ENCODE measurements at regions not wholly inside any gene's neighbourhood (a gene's known extent, or its start where the extent isn't known, plus 50 kb on each side); places are given as distances from the start of the nearest gene placed in this dataset.

GRCh38 chr1:81044708-81045107 lies 756.0 kb upstream of the ADGRL2 start:
- no peak for DNase-seq (ENCODE audit: low read depth in 2 of 3, low spot score in 2 of 3)

GRCh38 chr1:81042225-81042624 lies 758.5 kb upstream of the ADGRL2 start:
- DNase-seq (ENCODE audit: low read depth in 2 of 3, low spot score in 2 of 3), result no peak

- no peak for DNase-seq (ENCODE audit: low read depth in 2 of 3, low spot score in 2 of 3)
Measured at GRCh38 chr1:81034291-81034690, 766.4 kb upstream of the ADGRL2 start.

DNA sequence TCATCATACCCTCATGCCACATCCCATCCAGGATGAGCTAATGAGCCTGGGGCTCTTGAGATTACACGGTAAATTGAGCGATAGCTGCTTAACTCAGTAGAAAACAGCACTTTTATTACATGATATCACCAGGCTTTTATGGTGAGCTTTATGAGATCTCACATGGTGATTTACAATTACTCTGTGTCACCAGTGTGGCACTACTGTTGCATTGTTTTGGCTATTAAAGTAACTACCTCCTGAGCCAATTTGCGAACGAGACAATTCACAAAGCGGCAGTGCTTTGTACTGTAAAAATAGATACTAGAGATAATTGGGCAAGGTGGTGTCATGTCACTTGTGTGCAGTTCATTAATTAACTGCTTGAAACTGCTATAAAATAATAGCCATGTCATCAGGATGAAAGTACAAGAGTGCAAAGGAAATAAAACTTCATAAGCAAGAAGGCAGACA lies 767.7 kb upstream of the ADGRL2 start:
- DNase-seq (ENCODE audit: low read depth in 2 of 3, low spot score in 2 of 3), result no peak

GRCh38 chr1:81032374-81032773 lies 768.4 kb upstream of the ADGRL2 start:
- no peak for DNase-seq (ENCODE audit: low read depth in 2 of 3, low spot score in 2 of 3)

DNA sequence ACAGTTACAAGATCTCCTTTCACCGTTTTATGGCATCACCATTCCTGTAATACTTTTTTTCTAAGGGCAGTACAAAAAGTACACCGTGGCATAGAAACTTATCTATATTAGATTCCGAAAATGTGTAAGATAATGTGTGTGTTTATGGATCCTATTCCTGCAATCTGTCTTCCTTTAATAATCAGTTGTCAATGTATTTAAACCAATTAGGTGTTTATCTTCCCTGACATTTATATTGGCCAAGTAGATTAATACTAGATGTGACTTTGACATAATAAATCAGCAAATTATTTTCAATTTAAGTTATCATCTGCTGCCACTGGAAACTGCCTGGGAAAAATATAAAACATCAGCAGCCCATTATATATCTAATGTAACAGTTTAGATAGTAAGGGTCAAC lies 770.3 kb upstream of the ADGRL2 start:
- DNase-seq (ENCODE audit: low read depth in 2 of 3, low spot score in 2 of 3), result no peak

DNA sequence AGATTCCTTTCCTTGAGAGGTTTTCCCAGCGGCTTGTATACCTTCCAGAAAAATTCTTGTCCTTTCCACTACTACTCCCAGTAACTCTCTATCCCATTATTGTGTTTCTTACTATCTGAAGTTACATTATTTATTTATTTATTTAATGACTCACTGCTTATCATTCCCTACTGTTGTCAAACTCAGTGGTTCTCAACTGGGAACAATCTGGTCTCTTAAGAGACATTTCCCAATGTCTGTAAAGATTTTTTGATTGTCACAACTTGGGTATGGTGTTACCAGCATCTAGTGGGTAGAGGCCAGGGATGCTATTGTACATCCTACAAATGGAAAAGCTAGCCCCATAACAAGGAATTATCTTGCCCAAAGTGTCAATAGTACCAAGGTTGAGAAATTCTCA lies 771.5 kb upstream of the ADGRL2 start:
- no peak for DNase-seq (ENCODE audit: low read depth in 2 of 3, low spot score in 2 of 3)

DNA sequence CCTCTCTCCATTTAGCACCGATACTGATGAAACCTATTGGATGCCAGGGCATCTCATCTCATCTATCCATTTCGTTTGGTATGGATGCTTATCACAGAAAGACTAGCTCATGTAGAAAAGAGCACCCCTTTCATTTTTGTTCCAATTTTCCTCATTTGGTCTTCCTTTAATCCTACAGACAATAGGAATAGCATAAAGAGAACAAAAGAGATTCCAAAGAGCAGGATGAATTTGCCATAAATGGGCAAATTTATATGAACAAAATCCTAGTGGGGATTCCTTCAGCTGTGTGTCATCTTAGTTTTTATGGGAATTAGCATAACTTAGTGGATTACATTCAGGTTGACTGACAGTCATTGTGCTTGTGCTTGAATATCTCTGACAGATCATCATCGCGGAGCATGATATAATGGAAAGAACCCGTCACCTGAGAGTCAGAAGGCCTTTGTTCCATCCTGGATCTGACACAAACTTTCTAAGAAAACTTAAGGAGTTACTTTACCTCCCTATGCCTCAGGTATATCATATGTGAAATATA lies 777.5 kb upstream of the ADGRL2 start:
- no peak for DNase-seq (ENCODE audit: low read depth in 2 of 3, low spot score in 2 of 3)

- no peak for DNase-seq (ENCODE audit: low read depth in 2 of 3, low spot score in 2 of 3)
Measured at GRCh38 chr1:81021134-81021533, 779.6 kb upstream of the ADGRL2 start.

- DNase-seq (ENCODE audit: low read depth in 2 of 3, low spot score in 2 of 3), result no peak
Measured at GRCh38 chr1:81020506-81020905, 780.2 kb upstream of the ADGRL2 start.

- DNase-seq (ENCODE audit: low read depth in 2 of 3, low spot score in 2 of 3), result no peak
Measured at GRCh38 chr1:81010126-81010525, 790.6 kb upstream of the ADGRL2 start.

GRCh38 chr1:81008293-81008692 lies 792.4 kb upstream of the ADGRL2 start:
- no peak for DNase-seq (ENCODE audit: low read depth in 2 of 3, low spot score in 2 of 3)

DNA sequence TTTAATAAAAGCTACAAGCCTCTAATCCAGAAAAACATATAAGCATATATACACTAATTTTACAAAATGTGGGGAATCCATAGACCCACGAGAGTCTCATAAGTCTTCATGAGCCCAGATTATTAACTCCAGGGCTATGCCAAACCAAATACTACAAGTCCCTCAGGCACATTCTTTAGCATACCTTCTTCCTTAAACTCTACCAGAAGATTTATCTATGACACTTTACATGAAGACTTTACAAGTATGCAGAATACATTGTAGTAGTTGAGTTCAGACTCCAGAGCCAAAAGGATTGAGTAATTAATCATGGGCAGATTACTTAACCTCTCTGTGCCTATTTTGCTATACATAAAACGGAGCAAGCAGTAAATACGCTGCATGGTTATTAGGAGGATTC lies 793.7 kb upstream of the ADGRL2 start:
- no peak for DNase-seq (ENCODE audit: low read depth in 2 of 3, low spot score in 2 of 3)

DNA sequence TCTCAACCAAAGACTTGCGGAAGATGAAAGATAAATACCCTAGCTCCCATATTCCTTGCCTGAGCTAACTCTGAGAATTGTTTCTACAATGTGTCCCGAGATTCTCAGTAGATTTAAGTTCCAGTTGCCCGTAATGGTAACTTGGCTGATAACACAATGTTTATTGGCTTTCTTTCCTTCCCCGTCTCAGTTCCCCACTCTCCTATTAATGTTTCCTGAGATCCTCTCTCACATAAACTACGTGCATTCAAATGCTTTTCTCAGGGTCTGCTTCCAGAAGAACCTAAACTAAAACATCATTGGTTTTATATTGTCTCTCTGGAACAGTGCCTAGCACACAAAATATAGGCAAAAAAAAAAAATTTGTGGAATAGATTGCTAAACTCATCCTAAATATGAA lies 794.2 kb upstream of the ADGRL2 start:
- DNase-seq (ENCODE audit: low read depth in 2 of 3, low spot score in 2 of 3), result no peak

DNA sequence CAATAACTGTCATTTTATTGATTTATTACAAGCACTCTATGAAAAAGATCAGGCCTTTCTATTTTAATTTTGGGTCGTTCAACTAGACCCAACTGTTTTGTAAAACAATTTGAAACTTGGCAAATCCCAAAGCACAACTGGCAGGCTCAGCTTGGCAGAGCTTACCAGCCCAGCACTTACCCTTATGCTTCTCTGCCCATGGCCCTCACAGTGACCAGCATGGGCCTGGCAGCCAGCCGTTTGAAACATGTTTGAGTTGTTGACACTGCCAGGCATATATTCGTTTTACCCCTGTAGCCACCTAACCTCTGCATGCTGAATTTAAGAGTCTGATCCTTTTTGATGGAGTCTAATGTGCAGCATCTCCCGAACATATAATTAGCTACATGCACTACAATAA lies 796.7 kb upstream of the ADGRL2 start:
- DNase-seq (ENCODE audit: low read depth in 2 of 3, low spot score in 2 of 3), result no peak

GRCh38 chr1:80994934-80995333 lies 805.8 kb upstream of the ADGRL2 start:
- DNase-seq (ENCODE audit: low read depth in 2 of 3, low spot score in 2 of 3), result no peak

DNA sequence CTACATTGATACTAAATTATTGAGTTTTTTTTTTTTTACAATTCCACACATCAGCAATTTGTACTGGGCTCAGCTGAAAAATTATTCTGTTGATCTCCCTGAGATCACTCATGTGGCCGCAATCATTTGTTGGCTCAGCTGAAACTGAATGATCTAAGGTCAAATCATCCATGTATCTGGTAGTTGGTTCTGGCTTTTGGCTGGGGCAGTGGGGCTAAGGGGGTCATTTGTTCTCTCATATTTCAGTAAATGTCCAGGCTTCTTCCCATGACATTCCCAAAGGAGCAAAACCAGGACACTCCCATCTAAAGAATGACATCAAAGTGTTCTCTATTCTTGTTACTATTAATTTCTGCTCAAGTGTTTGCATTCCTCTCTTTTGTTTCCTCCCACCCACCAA lies 806.7 kb upstream of the ADGRL2 start:
- no peak for DNase-seq (ENCODE audit: low read depth in 2 of 3, low spot score in 2 of 3)

DNA sequence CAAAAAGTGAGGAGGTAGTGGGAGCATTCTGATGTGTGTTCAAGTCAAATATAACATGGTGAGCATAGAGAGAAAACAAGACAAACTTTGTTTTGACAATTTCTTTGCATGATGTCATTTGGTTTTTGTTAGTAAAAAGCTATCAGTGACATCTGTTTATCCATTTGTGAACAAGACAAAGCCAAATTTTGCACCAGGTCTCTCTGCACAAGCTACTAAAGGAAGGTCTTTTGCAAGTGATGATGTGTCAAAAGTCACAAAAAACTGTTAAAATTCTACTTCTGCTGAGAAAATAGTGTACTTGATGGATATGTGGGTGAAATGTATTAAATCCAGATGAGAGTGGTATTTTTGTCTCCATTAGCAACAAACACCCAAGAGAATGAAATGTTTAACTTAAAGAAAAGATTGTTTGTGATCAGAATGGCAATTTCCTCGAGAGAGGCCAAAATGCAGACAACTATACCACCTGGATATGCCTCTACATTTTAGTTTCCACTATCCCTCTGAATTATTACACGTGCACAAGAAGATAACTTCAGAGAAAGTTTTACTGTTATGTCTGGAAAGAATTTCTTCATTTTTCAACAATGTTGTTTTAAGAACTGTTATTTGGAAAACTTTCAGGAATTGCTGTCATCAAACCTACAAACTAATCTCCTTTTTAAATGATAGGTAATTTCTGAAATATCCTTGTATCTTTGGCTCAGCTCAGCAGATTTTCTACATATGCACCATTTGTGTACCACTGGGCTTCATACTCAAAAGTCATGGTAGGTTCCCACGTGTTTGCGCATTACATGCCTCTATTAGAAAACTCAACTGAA lies 807.4 kb upstream of the ADGRL2 start:
- no peak for DNase-seq (ENCODE audit: low read depth in 2 of 3, low spot score in 2 of 3)

- DNase-seq (ENCODE audit: low read depth in 2 of 3, low spot score in 2 of 3), result no peak
Measured at GRCh38 chr1:80989455-80989854, 811.3 kb upstream of the ADGRL2 start.

DNA sequence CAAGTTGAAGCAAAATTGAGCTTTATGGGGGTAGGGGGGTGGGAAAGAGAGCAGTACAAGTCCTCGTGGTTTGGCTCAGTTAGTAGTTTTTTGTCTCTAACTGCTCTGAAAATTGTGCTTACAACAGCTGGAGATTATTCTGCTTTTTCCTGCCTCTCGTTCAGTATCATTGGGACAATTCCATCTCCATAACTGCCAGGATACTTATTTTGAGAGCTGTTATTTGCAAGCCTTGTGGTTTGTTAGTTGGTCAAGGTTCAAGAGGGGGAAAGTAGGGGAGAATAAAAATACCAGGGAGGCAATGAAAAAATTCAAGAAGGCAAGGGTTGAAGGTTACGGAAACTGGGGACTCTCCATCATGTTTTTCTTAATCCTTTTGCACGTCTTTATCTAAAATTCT lies 811.8 kb upstream of the ADGRL2 start:
- no peak for DNase-seq (ENCODE audit: low read depth in 2 of 3, low spot score in 2 of 3)

- DNase-seq (ENCODE audit: low read depth in 2 of 3, low spot score in 2 of 3), result no peak
Measured at GRCh38 chr1:80987824-80988223, 812.9 kb upstream of the ADGRL2 start.

GRCh38 chr1:80987106-80987505 lies 813.6 kb upstream of the ADGRL2 start:
- DNase-seq (ENCODE audit: low read depth in 2 of 3, low spot score in 2 of 3), result no peak

- DNase-seq (ENCODE audit: low read depth in 2 of 3, low spot score in 2 of 3), result no peak
Measured at GRCh38 chr1:80982831-80983230, 817.9 kb upstream of the ADGRL2 start.
